Left lung (tissue), 4 donors: ENCODE measurements at regions not wholly inside any gene's neighbourhood (a gene's known extent, or its start where the extent isn't known, plus 50 kb on each side); places are given as distances from the start of the nearest gene placed in this dataset.

Experiments used
- ATAC-seq: fragments of 200-7000 bp; cut with Tn5 transposase; one replicate; pipeline ENCODE4 v1.9.1; 2020; ENCODE audit warnings: moderate library complexity
- DNase-seq, 4 donors: peaks; one replicate each; pipeline ENCODE4 v3.0.0-alpha.2; 2013 to 2020
- H3K27ac ChIP-seq, 2 donors: fragments of 200-600 bp; sonication (generic) in 1 of 2; one replicate each; pipeline versions ENCODE4 v1.5.0 to v1.8.0; 2020 to 2021
- H3K27me3 ChIP-seq, 2 donors: fragments of 200-600 bp; sonication (generic) in 1 of 2; one replicate each; pipeline versions ENCODE4 v1.5.0 to v1.8.0; 2020 to 2021
- H3K36me3 ChIP-seq, 2 donors: fragments of 200-600 bp; sonication (generic) in 1 of 2; one replicate each; pipeline versions ENCODE4 v1.5.0 to v1.8.0; 2020 to 2021
- H3K4me1 ChIP-seq, 2 donors: fragments of 200-600 bp; one replicate each; pipeline ENCODE4 v1.8.0; 2021
- H3K4me3 ChIP-seq, 2 donors: fragments of 200-600 bp; sonication (generic) in 1 of 2; one replicate each; pipeline versions ENCODE4 v1.5.0 to v1.8.0; 2020 to 2021; ENCODE audit warnings: mild to moderate bottlenecking in 1 of 2
- H3K9me3 ChIP-seq, 2 donors: fragments of 200-600 bp; sonication (generic) in 1 of 2; one replicate each; pipeline versions ENCODE4 v1.5.0 to v1.8.0; 2020 to 2021
- CTCF ChIP-seq, 2 donors: fragments of 200-600 bp; sonication (generic) in 1 of 2; IDR thresholded peaks; one replicate each; pipeline versions ENCODE4 v1.5.0 to v1.8.0; 2021; ENCODE audit warnings: antibody characterized with exemption in 2 of 2
- intact Hi-C, 2 donors: fragments of 100-400 bp; cut with DNase I; formaldehyde crosslinking; loops; one replicate each; pipeline versions ENCODE4 v1.11.2 to v1.14.2; 2022
- donor health status: DM: no; HTN: yes; CAD: no.
- donor health status: DM: no; HTN: no; CAD: no.

- no peaks in the 10 kb centered on the region for H3K9me3 ChIP-seq
- no peak for TF ChIP-seq CTCF (IDR thresholded peaks at IDR 0.05)
- no peak overlapping the region for H3K4me3 ChIP-seq
- no peaks in the 10 kb centered on the region for H3K4me1 ChIP-seq
- no peaks in the 10 kb centered on the region for H3K36me3 ChIP-seq
- ATAC-seq (no peak), DNase-seq (no peak)
- no peak overlapping the region for H3K27ac ChIP-seq
- intact Hi-C loops: no loop called here
- no peaks in the 10 kb centered on the region for H3K27me3 ChIP-seq
Observed at GRCh38 chr5:88489364-88489763, 220.7 kb upstream of the TMEM161B start.

GRCh38 chr5:88488561-88488960 lies 219.9 kb upstream of the TMEM161B start:
- ATAC-seq (no peak), DNase-seq (no peak)
- Histone ChIP-seq H3K9me3 (no peaks in the 10 kb centered on the region), H3K36me3 (no peaks in the 10 kb centered on the region), H3K27me3 (no peaks in the 10 kb centered on the region), H3K4me3 (no peak overlapping the region), H3K27ac (no peak overlapping the region), H3K4me1 (no peaks in the 10 kb centered on the region)
- intact Hi-C loops: no loop called here
- no peak for TF ChIP-seq CTCF (IDR thresholded peaks at IDR 0.05)

- no peak overlapping the region for H3K27ac ChIP-seq
- H3K4me1 ChIP-seq: no peaks in the 10 kb centered on the region
- H3K4me3 ChIP-seq: no peak overlapping the region
- TF ChIP-seq CTCF (IDR thresholded peaks at IDR 0.05): no peak
- intact Hi-C loops: no loop called here
- no peaks in the 10 kb centered on the region for H3K36me3 ChIP-seq
- no peaks in the 10 kb centered on the region for H3K9me3 ChIP-seq
- no peak for ATAC-seq
- no peaks in the 10 kb centered on the region for H3K27me3 ChIP-seq
- no peak for DNase-seq
Observed at GRCh38 chr5:88488130-88488529, 219.5 kb upstream of the TMEM161B start.

GRCh38 chr5:88487066-88487465 lies 218.4 kb upstream of the TMEM161B start:
- DNase-seq (no peak), ATAC-seq (no peak)
- no peak for TF ChIP-seq CTCF (IDR thresholded peaks at IDR 0.05)
- Histone ChIP-seq H3K27me3 (no peaks in the 10 kb centered on the region), H3K4me3 (no peak overlapping the region), H3K4me1 (no peaks in the 10 kb centered on the region), H3K27ac (no peak overlapping the region), H3K9me3 (no peaks in the 10 kb centered on the region), H3K36me3 (no peaks in the 10 kb centered on the region)
- intact Hi-C loops: no loop called here

GRCh38 chr5:88486431-88486830 lies 217.8 kb upstream of the TMEM161B start:
- H3K4me3 ChIP-seq: no peak overlapping the region
- H3K27ac ChIP-seq: no peak overlapping the region
- intact Hi-C loops: no loop called here
- ATAC-seq: no peak
- TF ChIP-seq CTCF (IDR thresholded peaks at IDR 0.05): no peak
- DNase-seq: no peak
- H3K27me3 ChIP-seq: no peaks in the 10 kb centered on the region
- H3K4me1 ChIP-seq: no peaks in the 10 kb centered on the region
- H3K36me3 ChIP-seq: no peaks in the 10 kb centered on the region
- H3K9me3 ChIP-seq: no peaks in the 10 kb centered on the region
